ENCODE measurements at regions not wholly inside any gene's neighbourhood (a gene's known extent, or its start where the extent isn't known, plus 50 kb on each side); places are given as distances from the start of the nearest gene placed in this dataset.

DNA sequence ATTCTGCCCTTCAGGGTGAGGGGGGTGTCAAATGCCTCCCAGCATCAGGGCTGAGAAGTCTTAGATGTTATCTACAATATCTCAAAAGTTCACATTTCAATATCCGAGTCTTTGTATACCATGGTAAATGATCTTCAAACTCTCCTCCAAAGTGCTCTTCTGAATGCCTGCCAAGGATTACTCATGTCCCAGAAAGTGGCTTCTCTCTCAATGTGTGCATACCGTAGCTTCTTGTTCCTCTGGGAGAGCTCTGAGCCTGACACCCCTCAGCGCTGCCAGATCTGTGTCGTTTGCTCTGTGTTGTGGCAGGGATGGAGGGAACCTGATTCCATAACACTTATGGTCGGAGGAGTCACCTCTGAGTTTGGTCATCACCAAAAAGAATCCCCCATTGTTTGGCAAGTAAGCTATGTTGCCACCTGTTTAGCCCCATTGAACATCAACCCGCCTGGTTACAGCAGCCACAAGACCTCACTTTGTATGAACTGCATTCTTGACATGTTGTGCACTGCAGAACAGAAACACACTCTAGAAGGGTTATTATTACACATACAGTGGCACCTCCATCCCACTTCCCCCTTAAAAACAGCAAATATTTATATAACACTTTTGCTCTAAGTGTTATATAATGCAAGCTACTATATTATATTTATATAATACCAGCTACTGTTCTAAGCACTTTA lies 163.1 kb upstream of the MIR17HG start:
- no peak overlapping the region for H3K9ac ChIP-seq (ENCODE audit: insufficient read length)
- no peak overlapping the region for H3K27ac ChIP-seq
- DNase-seq (ENCODE audit: low read depth, low spot score), result no peak
- H3K9me3 ChIP-seq (ENCODE audit: low read depth, low read length), result no peaks in the 10 kb centered on the region
- TF ChIP-seq FOXP2 (optimal IDR thresholded peaks at IDR 0.05; ENCODE audit: control extremely low read depth, extremely low read length, insufficient read depth) (no peak), EZH2 (IDR thresholded peaks at IDR 0.05) (no peak), POLR2AphosphoS5 (IDR thresholded peaks at IDR 0.05; ENCODE audit: borderline replicate concordance, low read depth, low read length) (no peak)
- no peak overlapping the region for H3K4me3 ChIP-seq
- no peaks in the 10 kb centered on the region for H3K36me3 ChIP-seq (ENCODE audit: insufficient read depth, low read length)

DNA sequence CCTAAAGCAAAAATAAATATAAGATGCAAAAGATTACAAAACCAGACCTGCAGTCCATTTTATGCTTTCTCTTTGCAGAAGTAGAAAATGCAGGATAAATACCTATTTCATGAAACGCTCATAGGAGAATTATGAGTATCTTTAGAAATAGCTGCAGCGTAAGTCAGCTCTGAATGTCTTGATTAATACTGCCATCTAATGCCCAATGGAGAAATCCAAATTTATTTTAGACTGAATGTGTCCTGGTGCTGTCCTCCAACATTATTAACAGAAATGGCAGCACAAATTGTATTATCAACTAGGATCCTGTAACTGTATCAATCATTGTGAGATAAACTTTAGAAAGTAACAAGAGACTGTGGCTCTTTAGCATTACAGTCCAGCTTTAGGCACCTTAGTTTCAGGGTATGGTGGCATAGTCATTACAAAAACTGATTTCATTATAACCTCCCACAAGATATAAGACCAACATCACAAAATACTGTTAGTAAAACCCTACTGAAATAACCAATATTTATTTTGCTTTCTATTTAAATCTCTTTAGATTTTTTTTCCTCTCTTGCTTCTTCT lies 162.1 kb upstream of the MIR17HG start:
- DNase-seq (ENCODE audit: low read depth, low spot score), result no peak
- H3K9me3 ChIP-seq (ENCODE audit: low read depth, low read length), result no peaks in the 10 kb centered on the region
- H3K27ac ChIP-seq, result no peak overlapping the region
- TF ChIP-seq POLR2AphosphoS5 (IDR thresholded peaks at IDR 0.05; ENCODE audit: borderline replicate concordance, low read depth, low read length) (no peak), FOXP2 (optimal IDR thresholded peaks at IDR 0.05; ENCODE audit: control extremely low read depth, extremely low read length, insufficient read depth) (no peak), EZH2 (IDR thresholded peaks at IDR 0.05) (no peak)
- no peak overlapping the region for H3K9ac ChIP-seq (ENCODE audit: insufficient read length)
- H3K36me3 ChIP-seq (ENCODE audit: insufficient read depth, low read length), result no peaks in the 10 kb centered on the region
- no peak overlapping the region for H3K4me3 ChIP-seq

DNA sequence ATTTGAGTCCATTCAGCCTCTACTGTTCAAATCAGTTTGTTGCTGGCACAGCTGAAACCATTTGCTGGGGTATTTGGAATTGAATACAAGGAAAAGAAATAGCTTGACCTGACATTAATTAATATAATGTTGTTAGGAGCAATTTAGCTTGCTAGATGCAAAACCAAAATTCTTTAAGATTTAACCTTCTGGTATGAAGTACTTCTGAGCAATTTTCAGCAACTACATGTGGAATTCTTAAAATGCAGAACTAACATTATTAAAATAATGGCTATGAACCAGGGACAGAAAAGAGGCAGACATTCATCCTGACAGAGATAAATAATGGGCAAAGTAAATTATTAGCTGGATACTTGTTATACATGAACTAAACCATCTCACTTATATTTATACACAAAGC lies 160.0 kb upstream of the MIR17HG start:
- no peaks in the 10 kb centered on the region for H3K9me3 ChIP-seq (ENCODE audit: low read depth, low read length)
- TF ChIP-seq EZH2 (IDR thresholded peaks at IDR 0.05) (no peak), POLR2AphosphoS5 (IDR thresholded peaks at IDR 0.05; ENCODE audit: borderline replicate concordance, low read depth, low read length) (no peak), FOXP2 (optimal IDR thresholded peaks at IDR 0.05; ENCODE audit: control extremely low read depth, extremely low read length, insufficient read depth) (no peak)
- H3K36me3 ChIP-seq (ENCODE audit: insufficient read depth, low read length), result no peaks in the 10 kb centered on the region
- no peak for DNase-seq (ENCODE audit: low read depth, low spot score)
- no peak overlapping the region for H3K4me3 ChIP-seq
- no peak overlapping the region for H3K9ac ChIP-seq (ENCODE audit: insufficient read length)
- H3K27ac ChIP-seq, result no peak overlapping the region

DNA sequence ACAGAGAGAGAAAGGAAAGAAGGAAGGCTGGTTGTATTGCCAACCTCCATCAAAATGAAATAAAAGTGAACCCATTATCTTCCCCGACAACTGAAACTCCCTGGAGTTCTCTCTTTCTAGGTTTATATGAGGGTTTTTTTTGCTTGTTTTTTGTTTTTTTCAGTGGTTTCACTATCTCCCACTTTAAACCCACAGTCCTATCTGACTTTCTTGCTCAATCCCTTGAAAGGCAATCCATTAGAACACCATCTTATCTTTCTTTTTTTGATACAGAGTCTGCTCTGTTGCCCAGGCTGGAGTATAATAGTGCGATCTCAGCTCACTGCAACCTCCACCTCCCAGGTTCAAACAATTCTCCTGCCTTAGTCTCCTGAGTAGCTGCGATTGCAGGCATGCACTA lies 158.0 kb upstream of the MIR17HG start:
- H3K9me3 ChIP-seq (ENCODE audit: low read depth, low read length), result no peaks in the 10 kb centered on the region
- H3K36me3 ChIP-seq (ENCODE audit: insufficient read depth, low read length), result no peaks in the 10 kb centered on the region
- no peak overlapping the region for H3K27ac ChIP-seq
- no peak for TF ChIP-seq POLR2AphosphoS5 (IDR thresholded peaks at IDR 0.05; ENCODE audit: borderline replicate concordance, low read depth, low read length)
- no peak for TF ChIP-seq EZH2 (IDR thresholded peaks at IDR 0.05)
- TF ChIP-seq FOXP2 (optimal IDR thresholded peaks at IDR 0.05; ENCODE audit: control extremely low read depth, extremely low read length, insufficient read depth), result no peak
- no peak overlapping the region for H3K9ac ChIP-seq (ENCODE audit: insufficient read length)
- H3K4me3 ChIP-seq, result no peak overlapping the region
- no peak for DNase-seq (ENCODE audit: low read depth, low spot score)

DNA sequence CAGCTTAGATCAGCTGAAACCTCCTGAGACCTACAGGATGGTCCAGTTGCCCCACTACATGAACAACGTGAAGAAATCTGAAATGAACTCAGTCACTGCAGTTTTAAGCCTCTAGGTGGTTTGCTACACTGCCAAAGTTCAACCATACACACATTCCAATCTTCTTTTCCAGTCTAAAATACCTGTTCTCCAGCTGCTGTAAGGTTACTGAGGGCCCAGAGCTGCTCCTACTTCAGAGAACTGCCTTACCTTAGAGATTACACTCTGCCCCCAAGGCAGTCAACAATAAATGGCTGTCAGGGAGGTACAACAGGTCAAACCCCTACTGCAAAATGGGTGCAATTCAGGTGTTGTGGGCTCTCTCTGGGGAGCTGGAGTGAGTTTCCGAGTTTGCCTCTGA lies 154.1 kb upstream of the MIR17HG start:
- TF ChIP-seq EZH2 (IDR thresholded peaks at IDR 0.05) (no peak), POLR2AphosphoS5 (IDR thresholded peaks at IDR 0.05; ENCODE audit: borderline replicate concordance, low read depth, low read length) (no peak), FOXP2 (optimal IDR thresholded peaks at IDR 0.05; ENCODE audit: control extremely low read depth, extremely low read length, insufficient read depth) (no peak)
- Histone ChIP-seq H3K27ac (no peak overlapping the region), H3K9ac (ENCODE audit: insufficient read length) (no peak overlapping the region), H3K9me3 (ENCODE audit: low read depth, low read length) (no peaks in the 10 kb centered on the region), H3K36me3 (ENCODE audit: insufficient read depth, low read length) (no peaks in the 10 kb centered on the region), H3K4me3 (no peak overlapping the region)
- DNase-seq (ENCODE audit: low read depth, low spot score), result no peak

DNA sequence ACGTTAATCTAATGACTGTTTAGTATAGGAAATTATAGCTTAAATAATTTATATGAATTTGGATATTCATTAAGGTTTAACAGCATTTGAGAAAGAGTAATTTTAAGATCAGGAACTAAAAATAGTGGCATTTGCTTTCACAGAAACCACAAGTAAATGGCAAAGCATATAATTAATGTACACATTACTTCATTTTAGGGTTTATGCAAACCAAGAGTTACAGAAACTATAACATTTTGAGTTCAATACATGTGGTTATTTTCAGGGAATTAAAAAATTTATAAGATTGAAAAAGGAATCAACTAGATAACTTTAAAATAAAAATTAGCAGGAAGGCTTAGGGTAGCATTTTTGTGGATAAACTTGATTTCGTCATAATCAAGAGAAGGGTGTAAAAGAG lies 151.7 kb upstream of the MIR17HG start:
- DNase-seq (ENCODE audit: low read depth, low spot score), result no peak
- Histone ChIP-seq H3K4me3 (no peak overlapping the region), H3K9me3 (ENCODE audit: low read depth, low read length) (no peaks in the 10 kb centered on the region), H3K27ac (no peak overlapping the region), H3K9ac (ENCODE audit: insufficient read length) (no peak overlapping the region), H3K36me3 (ENCODE audit: insufficient read depth, low read length) (no peaks in the 10 kb centered on the region)
- TF ChIP-seq POLR2AphosphoS5 (IDR thresholded peaks at IDR 0.05; ENCODE audit: borderline replicate concordance, low read depth, low read length), result no peak

DNA sequence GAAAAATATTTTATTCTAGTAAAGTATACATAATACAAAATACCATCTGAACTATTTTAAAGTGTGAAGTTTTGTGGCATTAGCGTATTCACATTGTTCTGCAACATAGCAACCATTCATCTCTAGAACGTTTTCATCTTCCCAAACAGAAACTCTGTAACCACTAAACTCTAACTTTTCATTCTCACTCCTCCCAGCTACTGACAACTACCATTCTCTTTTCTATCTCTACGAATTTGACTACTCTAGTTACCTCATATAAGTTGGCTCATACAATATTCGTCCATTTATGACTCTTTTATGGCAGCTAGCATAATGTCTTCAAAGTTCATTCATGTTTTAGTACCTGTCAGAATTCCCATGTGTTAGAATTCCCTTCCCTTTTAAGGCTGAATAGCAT lies 150.5 kb upstream of the MIR17HG start:
- no peaks in the 10 kb centered on the region for H3K36me3 ChIP-seq (ENCODE audit: insufficient read depth, low read length)
- H3K9ac ChIP-seq (ENCODE audit: insufficient read length), result no peak overlapping the region
- H3K9me3 ChIP-seq (ENCODE audit: low read depth, low read length), result no peaks in the 10 kb centered on the region
- H3K4me3 ChIP-seq, result no peak overlapping the region
- H3K27ac ChIP-seq, result no peak overlapping the region
- no peak for DNase-seq (ENCODE audit: low read depth, low spot score)
- TF ChIP-seq FOXP2 (optimal IDR thresholded peaks at IDR 0.05; ENCODE audit: control extremely low read depth, extremely low read length, insufficient read depth) (no peak), EZH2 (IDR thresholded peaks at IDR 0.05) (no peak), POLR2AphosphoS5 (IDR thresholded peaks at IDR 0.05; ENCODE audit: borderline replicate concordance, low read depth, low read length) (no peak)

DNA sequence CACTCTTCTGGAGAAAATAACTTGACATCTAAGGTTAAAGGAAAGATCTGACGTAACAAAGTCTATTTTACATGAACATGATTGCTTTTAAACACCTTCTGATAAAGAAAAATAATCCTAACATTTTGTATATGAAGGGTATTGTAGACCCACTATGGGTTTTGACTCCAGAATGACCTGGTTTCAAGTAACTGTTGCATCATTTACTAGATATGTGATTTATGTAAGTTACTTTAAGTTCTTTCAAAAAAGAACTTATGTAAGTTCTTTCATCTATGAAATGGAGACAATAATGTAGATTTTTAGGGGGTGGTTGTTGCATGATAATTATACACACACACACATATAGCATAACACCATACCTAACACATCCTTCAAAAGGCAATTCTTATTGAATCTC lies 147.6 kb upstream of the MIR17HG start:
- TF ChIP-seq EZH2 (IDR thresholded peaks at IDR 0.05) (no peak), FOXP2 (optimal IDR thresholded peaks at IDR 0.05; ENCODE audit: control extremely low read depth, extremely low read length, insufficient read depth) (no peak), POLR2AphosphoS5 (IDR thresholded peaks at IDR 0.05; ENCODE audit: borderline replicate concordance, low read depth, low read length) (no peak)
- H3K27ac ChIP-seq, result no peak overlapping the region
- H3K9ac ChIP-seq (ENCODE audit: insufficient read length), result no peak overlapping the region
- no peak overlapping the region for H3K4me3 ChIP-seq
- H3K9me3 ChIP-seq (ENCODE audit: low read depth, low read length), result no peaks in the 10 kb centered on the region
- no peaks in the 10 kb centered on the region for H3K36me3 ChIP-seq (ENCODE audit: insufficient read depth, low read length)
- DNase-seq (ENCODE audit: low read depth, low spot score), result no peak

DNA sequence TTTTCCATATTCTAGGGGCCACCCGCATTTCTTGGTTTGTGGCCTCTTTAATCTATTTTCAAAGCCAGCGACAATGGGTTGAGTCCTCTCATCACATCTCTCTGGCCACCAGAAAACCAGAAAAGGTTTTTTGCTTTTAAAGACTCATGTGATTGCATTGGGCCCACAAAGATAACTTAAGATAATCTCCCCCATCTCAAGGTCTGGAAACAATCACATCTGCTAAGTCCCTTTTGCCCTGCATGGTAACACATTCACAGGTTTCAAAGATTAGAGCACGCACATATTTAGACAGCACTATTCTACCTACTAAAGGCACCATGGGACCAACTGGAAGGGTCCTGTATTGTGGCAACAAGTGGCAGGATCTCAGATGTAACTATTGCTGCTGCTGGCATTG lies 147.0 kb upstream of the MIR17HG start:
- no peak for TF ChIP-seq EZH2 (IDR thresholded peaks at IDR 0.05)
- no peak for TF ChIP-seq FOXP2 (optimal IDR thresholded peaks at IDR 0.05; ENCODE audit: control extremely low read depth, extremely low read length, insufficient read depth)
- no peak for TF ChIP-seq POLR2AphosphoS5 (IDR thresholded peaks at IDR 0.05; ENCODE audit: borderline replicate concordance, low read depth, low read length)
- H3K9ac ChIP-seq (ENCODE audit: insufficient read length), result no peak overlapping the region
- no peak overlapping the region for H3K27ac ChIP-seq
- no peak overlapping the region for H3K4me3 ChIP-seq
- DNase-seq (ENCODE audit: low read depth, low spot score), result no peak
- no peaks in the 10 kb centered on the region for H3K9me3 ChIP-seq (ENCODE audit: low read depth, low read length)
- no peaks in the 10 kb centered on the region for H3K36me3 ChIP-seq (ENCODE audit: insufficient read depth, low read length)
